ENCODE measurements at regions not wholly inside any gene's neighbourhood (a gene's known extent, or its start where the extent isn't known, plus 50 kb on each side); places are given as distances from the start of the nearest gene placed in this dataset.

DNA sequence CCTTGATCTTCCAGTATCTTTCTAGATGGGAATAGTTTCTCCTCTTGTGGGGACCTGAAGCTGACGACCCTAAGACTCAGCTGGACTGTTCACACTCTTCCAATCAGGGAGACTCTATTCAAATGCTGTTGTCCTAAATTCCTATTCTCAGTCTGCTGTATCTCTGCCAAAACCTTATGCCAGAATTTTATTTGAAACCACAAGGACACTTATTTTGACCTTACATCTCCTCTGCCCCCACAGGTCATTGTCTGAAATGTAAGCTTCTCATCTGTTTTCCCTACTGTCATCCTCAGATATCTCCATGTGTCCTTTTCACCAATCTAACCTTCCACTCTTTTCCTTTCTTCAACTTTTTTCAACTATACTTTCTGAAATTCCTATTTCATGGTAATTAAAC, 289.5 kb upstream of the SGK1 start:
- TF ChIP-seq, protein P1, sequence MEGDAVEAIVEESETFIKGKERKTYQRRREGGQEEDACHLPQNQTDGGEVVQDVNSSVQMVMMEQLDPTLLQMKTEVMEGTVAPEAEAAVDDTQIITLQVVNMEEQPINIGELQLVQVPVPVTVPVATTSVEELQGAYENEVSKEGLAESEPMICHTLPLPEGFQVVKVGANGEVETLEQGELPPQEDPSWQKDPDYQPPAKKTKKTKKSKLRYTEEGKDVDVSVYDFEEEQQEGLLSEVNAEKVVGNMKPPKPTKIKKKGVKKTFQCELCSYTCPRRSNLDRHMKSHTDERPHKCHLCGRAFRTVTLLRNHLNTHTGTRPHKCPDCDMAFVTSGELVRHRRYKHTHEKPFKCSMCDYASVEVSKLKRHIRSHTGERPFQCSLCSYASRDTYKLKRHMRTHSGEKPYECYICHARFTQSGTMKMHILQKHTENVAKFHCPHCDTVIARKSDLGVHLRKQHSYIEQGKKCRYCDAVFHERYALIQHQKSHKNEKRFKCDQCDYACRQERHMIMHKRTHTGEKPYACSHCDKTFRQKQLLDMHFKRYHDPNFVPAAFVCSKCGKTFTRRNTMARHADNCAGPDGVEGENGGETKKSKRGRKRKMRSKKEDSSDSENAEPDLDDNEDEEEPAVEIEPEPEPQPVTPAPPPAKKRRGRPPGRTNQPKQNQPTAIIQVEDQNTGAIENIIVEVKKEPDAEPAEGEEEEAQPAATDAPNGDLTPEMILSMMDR (IDR thresholded peaks at IDR 0.05): no peak
- TF ChIP-seq POLR2A (IDR thresholded peaks at IDR 0.05): no peak

Data from adrenal gland (tissue), 5 donors.